ENCODE measurements at regions not wholly inside any gene's neighbourhood (a gene's known extent, or its start where the extent isn't known, plus 50 kb on each side); places are given as distances from the start of the nearest gene placed in this dataset.
"Not testable (repeated sequence)": the region's sequence is repeated elsewhere in the genome, so short reads cannot be mapped to it uniquely, and the experiment has no call there.

DNA sequence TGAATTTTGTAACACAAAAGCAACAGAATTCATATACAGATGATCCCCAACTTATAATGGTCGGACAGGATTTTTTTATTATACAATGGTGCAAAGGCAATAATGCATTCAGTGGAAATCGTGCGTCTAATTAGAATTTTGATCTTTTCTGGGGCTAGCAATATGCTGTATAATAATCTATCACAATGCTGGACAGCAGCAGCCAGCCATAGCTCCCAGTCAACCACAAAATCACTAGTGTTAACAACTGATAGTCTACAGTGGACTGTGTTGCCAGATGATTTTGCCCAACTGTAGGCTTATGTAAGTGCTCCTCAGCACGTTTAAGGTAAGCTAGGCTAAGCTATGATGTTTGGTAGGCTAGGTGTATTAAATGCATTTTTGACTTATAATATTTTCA is 399.0 kb upstream of the SLC39A10 start:
- no peak overlapping the region for H3K27ac ChIP-seq
- TF ChIP-seq, protein P1, sequence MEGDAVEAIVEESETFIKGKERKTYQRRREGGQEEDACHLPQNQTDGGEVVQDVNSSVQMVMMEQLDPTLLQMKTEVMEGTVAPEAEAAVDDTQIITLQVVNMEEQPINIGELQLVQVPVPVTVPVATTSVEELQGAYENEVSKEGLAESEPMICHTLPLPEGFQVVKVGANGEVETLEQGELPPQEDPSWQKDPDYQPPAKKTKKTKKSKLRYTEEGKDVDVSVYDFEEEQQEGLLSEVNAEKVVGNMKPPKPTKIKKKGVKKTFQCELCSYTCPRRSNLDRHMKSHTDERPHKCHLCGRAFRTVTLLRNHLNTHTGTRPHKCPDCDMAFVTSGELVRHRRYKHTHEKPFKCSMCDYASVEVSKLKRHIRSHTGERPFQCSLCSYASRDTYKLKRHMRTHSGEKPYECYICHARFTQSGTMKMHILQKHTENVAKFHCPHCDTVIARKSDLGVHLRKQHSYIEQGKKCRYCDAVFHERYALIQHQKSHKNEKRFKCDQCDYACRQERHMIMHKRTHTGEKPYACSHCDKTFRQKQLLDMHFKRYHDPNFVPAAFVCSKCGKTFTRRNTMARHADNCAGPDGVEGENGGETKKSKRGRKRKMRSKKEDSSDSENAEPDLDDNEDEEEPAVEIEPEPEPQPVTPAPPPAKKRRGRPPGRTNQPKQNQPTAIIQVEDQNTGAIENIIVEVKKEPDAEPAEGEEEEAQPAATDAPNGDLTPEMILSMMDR (IDR thresholded peaks at IDR 0.05), result no peak
- H3K4me3 ChIP-seq, result no peak overlapping the region

GRCh38 chr2:195252018-195252417 is 405.0 kb upstream of the SLC39A10 start:
- TF ChIP-seq, protein P1 (IDR thresholded peaks at IDR 0.05), result no peak
- DNase-seq (ENCODE audit: low spot score), result no peak
- H3K27ac ChIP-seq, result no peak overlapping the region
- H3K4me3 ChIP-seq, result no peak overlapping the region

More for the DNA sequence above, 399.0 kb upstream of the SLC39A10 start:
- DNase-seq (ENCODE audit: low spot score), result no peak

DNA sequence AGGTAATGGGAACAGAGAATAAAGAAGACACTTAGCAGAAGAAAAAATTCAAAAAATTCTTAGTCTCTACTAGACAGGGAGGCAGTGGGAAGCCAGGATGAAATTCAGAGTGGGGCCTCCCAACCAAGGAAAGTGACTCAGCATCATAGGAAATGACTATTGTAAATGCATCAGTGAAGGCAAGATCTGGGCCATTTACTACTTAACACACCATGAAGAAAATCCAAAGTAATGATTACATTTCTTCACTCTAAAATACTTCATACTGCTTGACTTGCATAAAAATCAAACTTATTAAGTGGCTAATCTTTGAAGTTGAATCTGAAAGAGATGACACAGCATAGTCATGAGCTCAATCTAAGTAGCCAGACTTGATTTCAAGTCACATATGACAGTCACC is 405.8 kb upstream of the SLC39A10 start:
- no peak for DNase-seq (ENCODE audit: low spot score)
- TF ChIP-seq, protein P1 (IDR thresholded peaks at IDR 0.05), result no peak
- Histone ChIP-seq H3K27ac (no peak overlapping the region), H3K4me3 (no peak overlapping the region)

GRCh38 chr2:195238826-195239225 is 418.2 kb upstream of the SLC39A10 start:
- DNase-seq (ENCODE audit: low spot score), result no peak
- TF ChIP-seq, protein P1 (IDR thresholded peaks at IDR 0.05), result no peak
- H3K4me3 ChIP-seq, result no peak overlapping the region
- no peak overlapping the region for H3K27ac ChIP-seq

DNA sequence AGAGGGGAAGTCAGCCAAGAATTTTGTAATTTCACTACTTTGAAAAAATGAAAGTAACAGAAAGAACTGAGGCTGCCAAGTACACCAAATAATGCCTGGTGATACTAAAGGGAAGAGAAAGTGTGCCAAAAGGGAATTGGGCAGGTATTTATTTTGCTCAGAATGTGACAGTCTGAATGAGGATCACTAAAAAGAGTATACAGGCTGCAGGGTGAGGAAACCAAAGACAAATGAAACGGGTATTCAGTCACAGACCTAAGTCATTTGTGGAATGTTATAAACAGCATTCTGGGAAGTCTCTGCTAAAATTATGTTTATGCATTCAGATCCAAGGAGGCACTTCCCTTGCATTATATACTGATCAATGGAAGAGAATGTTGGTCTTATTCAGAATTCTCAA is 418.6 kb upstream of the SLC39A10 start:
- H3K27ac ChIP-seq, result no peak overlapping the region
- TF ChIP-seq, protein P1 (IDR thresholded peaks at IDR 0.05), result no peak
- DNase-seq (ENCODE audit: low spot score), result no peak
- H3K4me3 ChIP-seq, result no peak overlapping the region

DNA sequence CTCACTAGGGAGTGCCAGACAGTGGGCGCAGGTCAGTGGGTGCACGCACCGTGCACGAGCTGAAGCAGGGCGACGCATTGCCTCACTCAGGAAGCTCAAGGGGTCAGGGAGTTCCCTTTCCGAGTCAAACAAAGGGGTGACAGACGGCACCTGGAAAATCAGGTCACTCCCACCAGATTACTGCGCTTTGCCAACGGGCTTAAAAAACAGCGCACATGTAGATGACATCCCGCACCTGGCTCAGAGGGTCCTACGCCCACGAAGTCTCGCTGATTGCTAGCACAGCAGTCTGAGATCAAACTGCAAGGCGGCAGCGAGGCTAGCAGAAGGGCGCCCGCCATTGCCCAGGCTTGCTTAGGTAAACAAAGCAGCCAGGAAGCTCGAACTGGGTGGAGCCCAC is 428.5 kb upstream of the SLC39A10 start:
- H3K27ac ChIP-seq; H3K4me3 ChIP-seq; DNase-seq (ENCODE audit: low spot score): not testable (repeated sequence)

- no peak for DNase-seq (ENCODE audit: low spot score)
- no peak overlapping the region for H3K27ac ChIP-seq
- H3K4me3 ChIP-seq, result no peak overlapping the region
- TF ChIP-seq, protein P1 (IDR thresholded peaks at IDR 0.05), result no peak
These were observed 443.0 kb upstream of the SLC39A10 start for GRCh38 chr2:195214072-195214471.

DNA sequence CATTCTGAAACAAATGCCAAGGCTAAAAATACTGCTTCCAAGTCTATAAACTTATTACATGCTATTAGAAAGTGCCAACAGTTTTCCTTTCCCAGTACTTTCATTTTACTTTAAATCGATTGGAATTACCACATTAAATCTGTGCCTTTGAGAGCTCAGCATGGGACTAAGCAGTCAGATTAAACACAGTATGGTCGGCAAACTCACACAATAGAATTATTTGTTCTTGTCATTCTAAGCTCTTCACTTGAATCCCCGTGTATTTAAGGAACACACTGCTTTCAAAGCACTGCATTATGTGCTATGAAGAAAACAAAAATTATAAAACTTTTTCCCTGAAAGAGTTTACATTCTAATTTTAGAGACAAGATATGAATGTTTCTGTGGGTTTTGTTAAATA is 444.4 kb upstream of the SLC39A10 start:
- H3K27ac ChIP-seq, result no peak overlapping the region
- no peak for DNase-seq (ENCODE audit: low spot score)
- TF ChIP-seq, protein P1 (IDR thresholded peaks at IDR 0.05), result no peak
- no peak overlapping the region for H3K4me3 ChIP-seq
